8988T (cell line): ENCODE measurements at regions not wholly inside any gene's neighbourhood (a gene's known extent, or its start where the extent isn't known, plus 50 kb on each side); places are given as distances from the start of the nearest gene placed in this dataset.
"Not testable (repeated sequence)": the region's sequence is repeated elsewhere in the genome, so short reads cannot be mapped to it uniquely, and the experiment has no call there.

ENCODE experiments used
- DNase-seq: peaks from one replicate; pipeline ENCODE4 v3.0.0; 2011

GRCh38 chrX:4668802-4669536 is 955.5 kb upstream of the PRKX start:
- no peak for DNase-seq

- no peak for DNase-seq
Observed at GRCh38 chrX:4663085-4663484, 949.6 kb upstream of the PRKX start.

- no peak for DNase-seq
Observed at GRCh38 chrX:4661771-4662170, 948.3 kb upstream of the PRKX start.

- DNase-seq = no peak
Observed at GRCh38 chrX:4656419-4656818, 943.0 kb upstream of the PRKX start.

- DNase-seq = no peak
Observed at GRCh38 chrX:4655743-4656142, 942.3 kb upstream of the PRKX start.

GRCh38 chrX:4642114-4642513 is 928.7 kb upstream of the PRKX start:
- DNase-seq = no peak

GRCh38 chrX:4638036-4638435 is 924.6 kb upstream of the PRKX start:
- DNase-seq = no peak

GRCh38 chrX:4627414-4627813 is 914.0 kb upstream of the PRKX start:
- no peak for DNase-seq

GRCh38 chrX:4622486-4623167 is 909.2 kb upstream of the PRKX start:
- no peak for DNase-seq

- not testable (repeated sequence) for DNase-seq
Observed at GRCh38 chrX:4613651-4614050, 900.2 kb upstream of the PRKX start.

GRCh38 chrX:4588893-4589292 is 875.4 kb upstream of the PRKX start:
- DNase-seq = no peak

GRCh38 chrX:4588466-4588865 is 875.0 kb upstream of the PRKX start:
- no peak for DNase-seq

- no peak for DNase-seq
Observed at GRCh38 chrX:4588056-4588455, 874.6 kb upstream of the PRKX start.

GRCh38 chrX:4579999-4580398 is 866.5 kb upstream of the PRKX start:
- no peak for DNase-seq

- no peak for DNase-seq
Observed at GRCh38 chrX:4579480-4579879, 866.0 kb upstream of the PRKX start.

- DNase-seq = no peak
Observed at GRCh38 chrX:4572691-4573090, 859.2 kb upstream of the PRKX start.

- DNase-seq = no peak
Observed at GRCh38 chrX:4570151-4570550, 856.7 kb upstream of the PRKX start.

- no peak for DNase-seq
Observed at GRCh38 chrX:4560192-4560591, 846.7 kb upstream of the PRKX start.

- DNase-seq = no peak
Observed at GRCh38 chrX:4550018-4550417, 836.6 kb upstream of the PRKX start.

- no peak for DNase-seq
Observed at GRCh38 chrX:4547213-4547836, 833.9 kb upstream of the PRKX start.

GRCh38 chrX:4546178-4546577 is 832.7 kb upstream of the PRKX start:
- DNase-seq = not testable (repeated sequence)

GRCh38 chrX:4528247-4528646 is 814.8 kb upstream of the PRKX start:
- DNase-seq = no peak

- DNase-seq = no peak
Observed at GRCh38 chrX:4485912-4486311, 772.5 kb upstream of the PRKX start.

GRCh38 chrX:4484266-4484665 is 770.8 kb upstream of the PRKX start:
- DNase-seq = no peak
